ENCODE measurements at regions not wholly inside any gene's neighbourhood (a gene's known extent, or its start where the extent isn't known, plus 50 kb on each side); places are given as distances from the start of the nearest gene placed in this dataset.

DNA sequence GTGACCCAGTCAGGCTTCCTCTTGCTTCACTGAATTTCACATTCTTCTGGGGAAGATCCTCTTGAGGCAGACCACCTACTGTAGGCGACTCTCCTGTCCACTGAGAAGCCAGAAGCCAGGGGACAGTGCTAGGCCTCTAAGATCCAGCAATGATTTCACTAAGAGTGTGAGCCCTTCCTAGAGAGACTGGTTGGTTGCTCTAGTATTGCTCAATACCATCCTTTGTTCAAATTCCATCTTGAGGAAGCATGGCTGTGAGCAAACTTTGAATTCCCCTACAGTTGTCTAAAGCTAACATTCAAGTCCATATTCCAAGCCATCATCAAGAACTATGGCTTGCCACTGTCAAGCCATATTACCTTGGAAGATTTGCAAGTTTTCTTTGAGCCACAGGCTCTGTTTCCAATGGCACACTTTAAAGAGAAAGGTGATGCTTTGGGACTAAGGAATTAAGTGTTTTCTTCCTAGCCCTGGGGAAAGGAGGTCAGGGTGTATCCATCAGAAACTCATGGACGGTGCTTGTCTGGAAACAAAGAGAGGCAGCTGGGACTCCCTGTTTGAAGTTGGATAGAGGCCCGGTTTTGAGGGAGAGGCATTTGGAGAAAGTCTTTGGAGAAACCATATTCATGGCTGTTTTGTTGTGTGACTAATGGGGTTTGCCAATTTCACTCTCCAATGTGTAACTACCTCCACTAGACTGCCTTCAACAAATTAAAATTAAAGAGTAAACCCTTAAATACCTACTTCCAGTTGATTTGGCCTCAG, 1217.9 kb downstream of the VRK1 start:
- DNase-seq (ENCODE audit: insufficient read length, low spot score) (no peak), FAIRE-seq (no peak)
- TF ChIP-seq, protein P1, sequence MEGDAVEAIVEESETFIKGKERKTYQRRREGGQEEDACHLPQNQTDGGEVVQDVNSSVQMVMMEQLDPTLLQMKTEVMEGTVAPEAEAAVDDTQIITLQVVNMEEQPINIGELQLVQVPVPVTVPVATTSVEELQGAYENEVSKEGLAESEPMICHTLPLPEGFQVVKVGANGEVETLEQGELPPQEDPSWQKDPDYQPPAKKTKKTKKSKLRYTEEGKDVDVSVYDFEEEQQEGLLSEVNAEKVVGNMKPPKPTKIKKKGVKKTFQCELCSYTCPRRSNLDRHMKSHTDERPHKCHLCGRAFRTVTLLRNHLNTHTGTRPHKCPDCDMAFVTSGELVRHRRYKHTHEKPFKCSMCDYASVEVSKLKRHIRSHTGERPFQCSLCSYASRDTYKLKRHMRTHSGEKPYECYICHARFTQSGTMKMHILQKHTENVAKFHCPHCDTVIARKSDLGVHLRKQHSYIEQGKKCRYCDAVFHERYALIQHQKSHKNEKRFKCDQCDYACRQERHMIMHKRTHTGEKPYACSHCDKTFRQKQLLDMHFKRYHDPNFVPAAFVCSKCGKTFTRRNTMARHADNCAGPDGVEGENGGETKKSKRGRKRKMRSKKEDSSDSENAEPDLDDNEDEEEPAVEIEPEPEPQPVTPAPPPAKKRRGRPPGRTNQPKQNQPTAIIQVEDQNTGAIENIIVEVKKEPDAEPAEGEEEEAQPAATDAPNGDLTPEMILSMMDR (IDR thresholded peaks at IDR 0.05; ENCODE audit: insufficient read depth, missing control alignments): no peak

- DNase-seq (ENCODE audit: insufficient read length, low spot score) (no peak), FAIRE-seq (no peak)
- TF ChIP-seq, protein P1 (IDR thresholded peaks at IDR 0.05; ENCODE audit: insufficient read depth, missing control alignments): no peak
These were observed 1218.7 kb downstream of the VRK1 start for GRCh38 chr14:98015921-98016320.

- FAIRE-seq (no peak), DNase-seq (ENCODE audit: insufficient read length, low spot score) (no peak)
- TF ChIP-seq, protein P1 (IDR thresholded peaks at IDR 0.05; ENCODE audit: insufficient read depth, missing control alignments): no peak
These were observed 1221.4 kb downstream of the VRK1 start for GRCh38 chr14:98018628-98019027.

DNA sequence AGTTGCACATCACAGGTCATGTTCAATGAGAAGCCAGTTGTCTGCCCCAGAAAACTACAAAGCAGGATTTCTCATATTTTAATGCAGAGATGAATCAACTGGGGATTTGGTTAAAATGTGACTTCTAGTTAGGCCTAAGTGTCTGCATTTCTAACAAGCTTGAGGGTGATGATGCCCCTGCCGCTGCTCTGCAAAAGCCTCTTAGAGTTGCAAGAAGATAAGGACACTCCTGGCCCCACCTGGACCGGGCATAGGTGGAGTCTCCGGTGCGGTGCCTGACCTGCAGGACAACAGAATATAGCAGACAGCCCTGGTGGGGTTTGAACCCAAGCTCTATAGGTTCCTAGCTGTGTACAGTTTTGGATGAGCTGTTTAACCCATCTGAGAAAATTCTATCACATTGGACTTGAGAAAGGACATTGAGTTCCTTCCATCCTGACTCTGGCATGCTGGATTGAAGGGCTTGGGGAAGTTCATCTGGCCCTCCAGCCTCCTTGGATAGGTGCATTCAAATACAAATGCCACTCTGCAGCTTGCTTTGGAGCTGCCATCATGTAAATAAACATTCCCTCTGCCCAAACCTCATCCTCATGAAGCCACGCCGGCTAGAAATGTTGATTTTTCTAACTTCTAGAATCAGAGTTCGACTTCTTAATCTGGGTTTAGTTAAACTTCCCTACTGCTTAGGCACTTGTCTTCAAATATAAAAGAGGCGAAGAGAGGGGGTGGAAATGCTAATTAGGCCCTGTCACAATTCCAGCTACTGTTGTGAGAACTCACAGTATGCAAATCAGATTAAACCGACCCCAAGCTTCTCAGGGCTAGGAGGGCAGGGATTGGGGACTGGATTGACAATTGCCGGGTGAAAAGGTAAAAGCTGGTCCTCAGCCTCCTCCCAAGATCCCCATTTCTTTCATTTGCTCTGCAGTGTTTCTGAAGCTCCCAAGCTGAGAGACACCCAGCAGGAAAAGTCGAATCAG, 1225.6 kb downstream of the VRK1 start:
- TF ChIP-seq, protein P1 (IDR thresholded peaks at IDR 0.05; ENCODE audit: insufficient read depth, missing control alignments): no peak
- DNase-seq (ENCODE audit: insufficient read length, low spot score): no peak
- no peak for FAIRE-seq

GRCh38 chr14:98028162-98028561, 1231.0 kb downstream of the VRK1 start:
- FAIRE-seq (no peak), DNase-seq (ENCODE audit: insufficient read length, low spot score) (no peak)
- TF ChIP-seq, protein P1 (IDR thresholded peaks at IDR 0.05; ENCODE audit: insufficient read depth, missing control alignments): no peak

DNA sequence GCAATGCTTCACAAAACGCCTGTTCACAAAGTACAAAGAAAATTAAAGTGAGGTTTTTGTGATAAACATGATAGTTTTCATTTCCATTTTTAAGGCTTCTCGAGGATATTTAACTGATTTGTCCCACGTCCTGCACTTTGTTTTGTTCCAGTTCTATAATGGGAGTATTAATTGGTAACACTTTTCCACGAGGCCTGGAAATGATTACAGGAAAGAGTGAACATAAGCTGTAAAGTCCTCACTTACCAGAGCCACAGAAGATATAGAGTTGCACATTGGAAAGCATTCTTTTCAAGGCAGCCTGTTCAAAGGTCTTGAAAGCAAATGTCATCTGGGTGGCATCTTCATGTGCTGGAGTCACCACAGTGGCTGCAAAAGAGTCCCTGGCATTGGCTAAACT, 1236.6 kb downstream of the BCL11B start:
- FAIRE-seq: no peak
- DNase-seq (ENCODE audit: insufficient read length, low spot score): no peak
- TF ChIP-seq, protein P1 (IDR thresholded peaks at IDR 0.05; ENCODE audit: insufficient read depth, missing control alignments): no peak
